ENCODE measurements at regions not wholly inside any gene's neighbourhood (a gene's known extent, or its start where the extent isn't known, plus 50 kb on each side); places are given as distances from the start of the nearest gene placed in this dataset.

- TF ChIP-seq CTCF (IDR thresholded peaks at IDR 0.05; ENCODE audit: poor library complexity) (no peak), EZH2 (IDR thresholded peaks at IDR 0.05; ENCODE audit: borderline replicate concordance) (no peak)
Observed at GRCh38 chr2:207338610-207339009, 172.9 kb upstream of the KLF7 start.
